K562 (cell line): ENCODE measurements at regions not wholly inside any gene's neighbourhood (a gene's known extent, or its start where the extent isn't known, plus 50 kb on each side); places are given as distances from the start of the nearest gene placed in this dataset.

Experiments
- ATAC-seq: fragments of 200-7000 bp; cut with Tn5 transposase; 3 replicates; pipeline ENCODE4 v1.9.1; 2020; ENCODE audit warnings: moderate library complexity
- BruUV-seq: library from RNA; stranded (reverse); fragments of 400-500 nt; replicated peaks from 2 replicates; lab custom pipeline; 2021; lab: Mats Ljungman, UMichigan
- CTCF ChIA-PET: fragments of 300-600 bp; formaldehyde crosslinking; extraction: SDS; loops from one replicate; lab custom pipeline; 2021; ENCODE audit warnings: low intra/inter-chr PET ratio; lab: Yijun Ruan, JAX
- POLR2A ChIA-PET: fragments of 300-600, 350-650 bp; sonication (Branson Sonifier 250); formaldehyde crosslinking; extraction: SDS; loops from one replicate; lab custom pipeline; 2021; ENCODE audit warnings: antibody characterized with exemption, inconsistent platforms; lab: Yijun Ruan, JAX
- DNase-seq, 4 experiments: peaks; one replicate each; pipeline versions ENCODE4 v3.0.0 to v3.0.0-alpha.2; 2011 to 2018; ENCODE audit warnings: low spot score in 3 of 4, mixed read lengths in 3 of 4; ENCODE audit errors: extremely low read depth in 1 of 4
- FAIRE-seq: peaks from 2 replicates; lab custom pipeline; 2011; peaks lifted over from hg19 to GRCh38; lab: Jason Lieb, UNC
- H2AFZ ChIP-seq: 2 replicates; pipeline ENCODE4 v1.6.0; 2011; ENCODE audit warnings: low read depth, low read length, control low read depth, inconsistent platforms
- H3K27ac ChIP-seq: fragments of 200-600 bp; 3 replicates; pipeline ENCODE4 v1.8.0; 2011; ENCODE audit warnings: low read depth, mild to moderate bottlenecking, control low read depth, inconsistent platforms, low read length, moderate library complexity, mixed read lengths; ENCODE audit errors: extremely low read depth
- H3K27me3 ChIP-seq, 2 experiments: fragments of 300-600 bp in 1 of 2; 2 replicates in 1 of 2; 3 replicates in 1 of 2; pipeline versions ENCODE4 v1.6.0 to v1.8.0; 2011; ENCODE audit warnings: inconsistent platforms in 2 of 2, low read length in 2 of 2, mild to moderate bottlenecking in 1 of 2, mixed read lengths in 1 of 2, moderate library complexity in 1 of 2; ENCODE audit not compliant: control insufficient read depth in 2 of 2, insufficient read depth in 2 of 2
- H3K36me3 ChIP-seq: fragments of 300-600 bp; 3 replicates; pipeline ENCODE4 v1.8.0; 2011; ENCODE audit warnings: mild to moderate bottlenecking, low read length, inconsistent platforms; ENCODE audit not compliant: control insufficient read depth, insufficient read depth
- H3K4me1 ChIP-seq, 2 experiments: fragments of 200-600 bp in 1 of 2; replicated peaks in 1 of 2; 2 replicates in 1 of 2; 3 replicates in 1 of 2; pipeline versions ENCODE4 v1.5.1 to v1.8.0; 2011; ENCODE audit warnings: inconsistent platforms in 2 of 2, low read length in 2 of 2, mild to moderate bottlenecking in 1 of 2, mixed read lengths in 1 of 2, moderate library complexity in 1 of 2; ENCODE audit not compliant: control insufficient read depth in 2 of 2, insufficient read depth in 2 of 2
- H3K4me2 ChIP-seq: 2 replicates; pipeline ENCODE4 v1.6.1; 2011; ENCODE audit warnings: low read length, control low read depth, inconsistent platforms, mixed read lengths; ENCODE audit not compliant: insufficient read depth
- H3K4me3 ChIP-seq: fragments of 200-600 bp; sonication (generic), shearing (Covaris generic); 2 replicates; pipeline ENCODE4 v1.5.1; 2016; ENCODE audit warnings: control low read depth, inconsistent platforms
- H3K79me2 ChIP-seq: fragments of 200-600 bp; 3 replicates; pipeline ENCODE4 v1.8.0; 2011; ENCODE audit warnings: low read length, inconsistent platforms; ENCODE audit not compliant: control insufficient read depth, insufficient read depth
- H3K9ac ChIP-seq, 2 experiments: 2 replicates each; pipeline versions ENCODE4 v1.6.0 to v1.6.1; 2011; ENCODE audit warnings: low read depth in 2 of 2, low read length in 2 of 2, control low read depth in 1 of 2, inconsistent platforms in 1 of 2, mild to moderate bottlenecking in 1 of 2, mixed read lengths in 1 of 2; ENCODE audit not compliant: insufficient read depth in 1 of 2
- H3K9me1 ChIP-seq: one replicate; pipeline ENCODE4 v1.6.0; 2011; ENCODE audit warnings: inconsistent platforms, mild to moderate bottlenecking, low read length, moderate library complexity; ENCODE audit not compliant: control insufficient read depth, insufficient read depth
- H3K9me3 ChIP-seq: replicated peaks from 2 replicates; pipeline ENCODE4 v1.5.1; 2011; ENCODE audit warnings: low read depth, low read length, inconsistent platforms; ENCODE audit not compliant: control insufficient read depth, insufficient read depth
- H4K20me1 ChIP-seq: replicated peaks from 2 replicates; pipeline ENCODE4 v1.6.1; 2011; ENCODE audit warnings: low read length, inconsistent platforms, mixed read lengths; ENCODE audit not compliant: control insufficient read depth, insufficient read depth
- HDAC3 ChIP-seq: fragments of 450-650 bp; IDR thresholded peaks from 2 replicates; pipeline ENCODE4 v1.6.1; 2018; ENCODE audit warnings: borderline replicate concordance, mild to moderate bottlenecking, moderate library complexity; ENCODE audit not compliant: partially characterized antibody
- JUND ChIP-seq, 2 experiments: IDR thresholded peaks; 2 replicates in 1 of 2; 3 replicates in 1 of 2; pipeline ENCODE4 v1.6.1; 2011; ENCODE audit warnings: borderline replicate concordance in 2 of 2, low read depth in 2 of 2, low read length in 2 of 2, improper control_type of control experiment in 1 of 2, missing biosample characterization in 1 of 2, missing genetic modification characterization in 1 of 2, missing genetic modification reagents in 1 of 2
- PBX2 ChIP-seq, 2 experiments: IDR thresholded peaks in 1 of 2; conservative IDR thresholded peaks in 1 of 2; 2 replicates each; pipeline ENCODE4 v1.6.1; 2016; ENCODE audit warnings: low read depth in 2 of 2, mild to moderate bottlenecking in 1 of 2, missing compliant biosample characterization in 1 of 2, missing genetic modification characterization in 1 of 2, moderate library complexity in 1 of 2
- ZNF77 ChIP-seq: fragments of 250-450 bp; sonication (Bioruptor Pico); IDR thresholded peaks from 2 replicates; pipeline ENCODE4 v1.5.0; 2020
- ZNF785 ChIP-seq: fragments of 250-450 bp; sonication (Bioruptor Pico); IDR thresholded peaks from 2 replicates; pipeline ENCODE4 v1.4.0; 2020; ENCODE audit warnings: mild to moderate bottlenecking
- WGBS: fragments of 100-300 bp; shearing (Covaris generic); methylation state at CpG from one replicate; pipeline ENCODE4 v1.1.6; 2016; ENCODE audit warnings: low coverage, mixed read lengths; ENCODE audit not compliant: insufficient coverage; ENCODE audit errors: missing lambda C conversion rate; 5-methylcytosine and 5-hydroxymethylcytosine counted together
- in situ Hi-C: fragments of 300-500 bp; cut with MboI; formaldehyde crosslinking; loops from 4 replicates; pipeline ENCODE4 v1.15.0; 2018; ENCODE audit warnings: inconsistent platforms, mixed read lengths
- intact Hi-C: fragments of 100-400 bp; cut with micrococcal nuclease; formaldehyde crosslinking; loops from 2 replicates; pipeline ENCODE4 v1.14.2; 2022

DNA sequence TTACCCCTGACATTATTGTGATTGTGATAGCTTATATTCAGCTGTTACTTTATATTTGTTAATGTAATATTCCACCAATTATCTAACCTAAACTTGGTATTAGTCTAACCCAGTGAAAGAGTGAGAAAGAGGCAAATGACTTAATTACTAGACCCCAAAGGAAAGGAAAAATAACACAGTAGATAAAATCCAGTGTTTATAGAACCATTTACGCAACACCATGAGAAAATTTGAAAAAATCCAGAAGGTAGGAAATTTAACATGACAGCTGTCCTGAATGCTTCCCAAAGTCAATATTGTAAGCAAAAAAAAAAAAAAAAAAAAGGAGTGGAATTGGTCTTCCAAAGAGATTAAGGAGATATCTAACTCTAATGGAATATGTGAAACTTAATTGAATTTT, 741.5 kb upstream of the GHITM start:
- Histone ChIP-seq H3K27me3 (no peaks in the 10 kb centered on the region), H3K9ac (no peak overlapping the region), H3K9me1 (no peaks in the 10 kb centered on the region), H3K4me1 (no peaks in the 10 kb centered on the region), H3K36me3 (no peaks in the 10 kb centered on the region), H3K79me2 (no peaks in the 10 kb centered on the region), H3K4me3 (no peak overlapping the region), H3K9me3 (no peaks in the 10 kb centered on the region), H3K4me2 (no peak overlapping the region), H2AFZ (no peak overlapping the region), H3K27ac (no peak overlapping the region), H4K20me1 (no peaks in the 10 kb centered on the region)
- no peak for DNase-seq
- CTCF ChIA-PET = no interaction called here
- FAIRE-seq = no peak
- no peak for ATAC-seq
- TF ChIP-seq ZNF785 (CRISPR knock-in tag) (no peak), JUND (IDR thresholded peaks at IDR 0.05; ENCODE audit: borderline replicate concordance, low read depth, low read length) (no peak), JUND (tag; IDR thresholded peaks at IDR 0.05; ENCODE audit: borderline replicate concordance, low read depth, low read length) (no peak), PBX2 (CRISPR knock-in tag; IDR thresholded peaks at IDR 0.05; ENCODE audit: low read depth) (no peak), PBX2 (tag; conservative IDR thresholded peaks at IDR 0.05; ENCODE audit: low read depth) (no peak), HDAC3 (no peak), ZNF77 (CRISPR knock-in tag) (no peak)
- WGBS = 6% methylated on average over 1 of the region's 1 CpG
- no TSS peak for BruUV-seq
- in situ Hi-C loops = no loop called here
- POLR2A ChIA-PET = no interaction called here
- intact Hi-C loops = no loop called here
